Stomach (tissue), 8 donors: ENCODE measurements at regions not wholly inside any gene's neighbourhood (a gene's known extent, or its start where the extent isn't known, plus 50 kb on each side); places are given as distances from the start of the nearest gene placed in this dataset.

ENCODE experiments used
- DNase-seq, 2 donors: peaks; one replicate each; pipeline versions ENCODE4 v3.0.0 to v3.0.0-alpha.2; 2013 to 2019
- H3K27ac ChIP-seq, 5 donors: fragments of 200-600 bp in 4 of 5; sonication (generic) in 4 of 5; one replicate each; pipeline ENCODE4 v1.5.1; 2013 to 2019; ENCODE audit warnings: mild to moderate bottlenecking in 1 of 5, moderate library complexity in 1 of 5
- H3K27me3 ChIP-seq, 3 donors: fragments of 200-600 bp; sonication (generic); one replicate each; pipeline ENCODE4 v1.5.1; 2017 to 2019; ENCODE audit warnings: mixed run types in 1 of 3
- H3K36me3 ChIP-seq, 4 donors: fragments of 200-600 bp; sonication (generic); 1 replicate in 3 of 4; 2 replicates in 1 of 4; pipeline ENCODE4 v1.5.1; 2016 to 2019
- H3K4me1 ChIP-seq, 4 donors: fragments of 200-600 bp; sonication (generic); one replicate each; pipeline ENCODE4 v1.5.1; 2016 to 2019
- H3K4me3 ChIP-seq, 4 donors: fragments of 200-600 bp; sonication (generic) in 3 of 4; one replicate each; pipeline ENCODE4 v1.5.1; 2016 to 2019; ENCODE audit warnings: mild to moderate bottlenecking in 1 of 4
- H3K9me3 ChIP-seq, 4 donors: fragments of 200-600 bp; sonication (generic); one replicate each; pipeline ENCODE4 v1.5.1; 2016 to 2019
- EP300 ChIP-seq: sonication (generic); formaldehyde crosslinking; IDR thresholded peaks from one replicate; pipeline ENCODE4 v1.6.1; 2017; ENCODE audit warnings: antibody characterized with exemption
- POLR2A ChIP-seq, 4 donors: fragments of 450-650 bp; IDR thresholded peaks; one replicate each; pipeline ENCODE4 v1.6.1; 2016; ENCODE audit warnings: antibody characterized with exemption in 4 of 4, control low read depth in 2 of 4, mild to moderate bottlenecking in 1 of 4, moderate library complexity in 1 of 4
- POLR2AphosphoS5 ChIP-seq, 3 donors: sonication (generic); formaldehyde crosslinking; IDR thresholded peaks; one replicate each; pipeline ENCODE4 v1.6.1; 2016; ENCODE audit warnings: antibody characterized with exemption in 3 of 3
- WGBS, 5 donors: extraction: QIAGEN DNeasy Blood & Tissue Kit in 3 of 5; methylation state at CpG; one replicate each; pipeline versions ENCODE4 v1.1.5 to v1.1.7; 2013 to 2018; 5-methylcytosine and 5-hydroxymethylcytosine counted together
- intact Hi-C: fragments of 100-400 bp; cut with DNase I; formaldehyde crosslinking; loops from one replicate; pipeline ENCODE4 v1.15.1; 2023; ENCODE audit warnings: low total_unique reads
- TF ChIP-seq, protein P1 (sequence below), 7 experiments: fragments of 450-650 bp in 4 of 7; fragments of 200-600 bp in 3 of 7; sonication (generic) in 3 of 7; IDR thresholded peaks; one replicate each; pipeline ENCODE4 v1.5.1; 2016 to 2019; ENCODE audit warnings: antibody characterized with exemption in 7 of 7, control low read depth in 2 of 7, mild to moderate bottlenecking in 1 of 7
- donor health status: healthy with polysubstance abuse.
- donor health status: Bipolar disorder and iron deficiency.
- donor health status: healthy.

DNA sequence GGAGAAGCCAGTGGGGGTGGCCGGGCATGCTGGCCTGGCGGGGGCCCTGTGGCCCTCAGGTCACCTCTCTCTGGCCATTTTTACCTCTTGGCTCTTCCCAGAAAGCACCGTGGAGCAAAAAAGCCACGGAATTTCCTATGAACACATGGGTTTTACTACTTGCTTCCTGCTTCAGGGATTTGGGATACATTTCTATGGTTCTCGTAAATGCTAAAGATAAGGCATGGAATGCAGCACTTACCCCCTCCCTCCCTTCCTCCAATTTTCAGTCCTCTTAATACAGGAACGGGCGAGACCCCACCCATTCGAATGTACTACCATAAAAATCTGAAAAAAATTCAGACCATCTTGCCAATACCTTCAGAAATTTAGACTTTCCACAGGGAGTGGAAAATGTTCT, 279.7 kb downstream of the ARHGAP12 start:
- WGBS, 5 donors: 58 to 80% (median 75%) methylated on average over 8 of the region's 8 CpGs
- Histone ChIP-seq H3K27ac (peak overlapping the region in 2 of 5 donors; percentile 57 to 76), H3K27me3 (no peaks in the 10 kb centered on the region), H3K36me3 (no peaks in the 10 kb centered on the region), H3K4me1 (peaks cover 0 to 7% (median 0%) of the 10 kb centered on the region in 4 donors), H3K9me3 (no peaks in the 10 kb centered on the region), H3K4me3 (no peak overlapping the region)
- TF ChIP-seq POLR2A (IDR thresholded peaks at IDR 0.05) (no peak), POLR2AphosphoS5 (IDR thresholded peaks at IDR 0.05) (no peak), EP300 (no peak)
- TF ChIP-seq, protein P1, sequence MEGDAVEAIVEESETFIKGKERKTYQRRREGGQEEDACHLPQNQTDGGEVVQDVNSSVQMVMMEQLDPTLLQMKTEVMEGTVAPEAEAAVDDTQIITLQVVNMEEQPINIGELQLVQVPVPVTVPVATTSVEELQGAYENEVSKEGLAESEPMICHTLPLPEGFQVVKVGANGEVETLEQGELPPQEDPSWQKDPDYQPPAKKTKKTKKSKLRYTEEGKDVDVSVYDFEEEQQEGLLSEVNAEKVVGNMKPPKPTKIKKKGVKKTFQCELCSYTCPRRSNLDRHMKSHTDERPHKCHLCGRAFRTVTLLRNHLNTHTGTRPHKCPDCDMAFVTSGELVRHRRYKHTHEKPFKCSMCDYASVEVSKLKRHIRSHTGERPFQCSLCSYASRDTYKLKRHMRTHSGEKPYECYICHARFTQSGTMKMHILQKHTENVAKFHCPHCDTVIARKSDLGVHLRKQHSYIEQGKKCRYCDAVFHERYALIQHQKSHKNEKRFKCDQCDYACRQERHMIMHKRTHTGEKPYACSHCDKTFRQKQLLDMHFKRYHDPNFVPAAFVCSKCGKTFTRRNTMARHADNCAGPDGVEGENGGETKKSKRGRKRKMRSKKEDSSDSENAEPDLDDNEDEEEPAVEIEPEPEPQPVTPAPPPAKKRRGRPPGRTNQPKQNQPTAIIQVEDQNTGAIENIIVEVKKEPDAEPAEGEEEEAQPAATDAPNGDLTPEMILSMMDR (IDR thresholded peaks at IDR 0.05): no peak
- DNase-seq: no peak
- intact Hi-C loops: no loop called here

DNA sequence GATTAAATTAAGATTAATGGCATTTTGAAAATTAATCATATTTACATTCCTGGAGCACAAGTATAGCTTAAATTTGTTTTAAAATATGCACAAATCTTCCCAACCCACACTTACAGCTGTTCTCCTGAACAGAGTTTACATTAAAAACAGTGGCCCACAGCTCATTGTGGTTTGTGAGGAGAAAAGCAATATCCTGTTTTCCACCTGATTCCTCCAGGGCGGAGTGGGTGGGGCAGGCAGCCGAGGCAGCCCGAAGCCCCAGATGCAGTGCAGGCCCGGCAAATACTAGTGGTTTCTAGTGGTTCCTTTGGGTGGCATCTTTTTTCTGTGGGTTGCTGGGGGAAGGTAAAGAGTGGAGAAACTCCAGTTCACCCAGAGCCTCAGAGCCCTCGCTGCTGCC, 280.8 kb downstream of the ARHGAP12 start:
- Histone ChIP-seq H3K9me3 (no peaks in the 10 kb centered on the region), H3K36me3 (no peaks in the 10 kb centered on the region), H3K27me3 (no peaks in the 10 kb centered on the region), H3K27ac (no peak overlapping the region), H3K4me1 (peaks cover 0 to 7% (median 0%) of the 10 kb centered on the region in 4 donors), H3K4me3 (no peak overlapping the region)
- TF ChIP-seq, protein P1 (IDR thresholded peaks at IDR 0.05): no peak
- no peak for TF ChIP-seq POLR2A (IDR thresholded peaks at IDR 0.05)
- no peak for TF ChIP-seq POLR2AphosphoS5 (IDR thresholded peaks at IDR 0.05)
- no peak for TF ChIP-seq EP300
- DNase-seq: no peak
- intact Hi-C loops: no loop called here
- WGBS, 5 donors: 71 to 84% (median 78%) methylated on average over 5 of the region's 5 CpGs

DNA sequence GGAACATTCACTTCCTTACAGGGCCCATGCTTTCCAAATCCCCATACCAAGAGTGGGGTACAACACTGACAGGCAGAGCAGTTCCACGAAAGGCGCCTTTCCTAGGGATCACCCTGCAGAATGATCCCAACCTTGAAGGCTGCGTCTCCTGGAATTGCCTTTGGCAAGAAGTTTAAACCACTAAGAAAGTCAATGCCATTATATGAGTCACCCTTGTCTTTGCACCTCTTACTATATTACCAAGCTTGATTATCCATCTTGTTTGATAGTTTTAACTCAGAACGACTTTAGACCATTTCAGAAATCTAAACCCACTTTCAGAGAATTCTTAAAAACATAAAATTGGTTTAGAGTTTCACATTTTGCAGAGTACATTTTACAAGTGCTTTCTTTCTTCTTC, 282.1 kb downstream of the ARHGAP12 start:
- Histone ChIP-seq H3K4me3 (no peak overlapping the region), H3K27ac (no peak overlapping the region), H3K36me3 (no peaks in the 10 kb centered on the region), H3K4me1 (peaks cover 0 to 7% (median 0%) of the 10 kb centered on the region in 4 donors), H3K9me3 (no peaks in the 10 kb centered on the region), H3K27me3 (no peaks in the 10 kb centered on the region)
- intact Hi-C loops: no loop called here
- WGBS, 5 donors: 90 to 95% (median 93%) methylated on average over 4 of the region's 4 CpGs
- no peak for TF ChIP-seq POLR2AphosphoS5 (IDR thresholded peaks at IDR 0.05)
- TF ChIP-seq, protein P1 (IDR thresholded peaks at IDR 0.05): no peak
- TF ChIP-seq POLR2A (IDR thresholded peaks at IDR 0.05): no peak
- no peak for TF ChIP-seq EP300
- DNase-seq: no peak

DNA sequence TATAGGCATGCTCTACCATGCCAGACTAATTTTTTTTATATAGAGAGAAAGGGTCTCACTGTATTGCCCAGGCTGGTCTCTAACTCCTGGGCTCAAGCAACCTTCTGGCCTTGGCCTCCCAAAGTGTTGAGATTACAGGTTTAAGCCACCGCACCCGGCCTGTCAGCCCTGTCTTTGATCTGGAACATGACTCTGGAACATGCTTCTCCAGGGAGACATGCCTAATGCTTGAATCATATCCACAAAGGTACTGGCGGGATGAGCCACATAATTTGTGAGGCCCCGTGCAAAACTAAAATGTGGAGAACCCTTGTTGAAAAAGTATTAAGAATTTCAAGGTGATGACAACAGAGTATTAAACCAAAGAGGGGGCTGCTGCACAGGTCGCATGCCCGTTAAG, 282.8 kb downstream of the ARHGAP12 start:
- Histone ChIP-seq H3K4me3 (no peak overlapping the region), H3K27me3 (no peaks in the 10 kb centered on the region), H3K36me3 (no peaks in the 10 kb centered on the region), H3K4me1 (peaks cover 0 to 7% (median 0%) of the 10 kb centered on the region in 4 donors), H3K9me3 (no peaks in the 10 kb centered on the region), H3K27ac (no peak overlapping the region)
- no peak for DNase-seq
- TF ChIP-seq EP300 (no peak), POLR2A (IDR thresholded peaks at IDR 0.05) (no peak), POLR2AphosphoS5 (IDR thresholded peaks at IDR 0.05) (no peak)
- TF ChIP-seq, protein P1 (IDR thresholded peaks at IDR 0.05): no peak
- WGBS, 5 donors: 87 to 92% (median 88%) methylated on average over 6 of the region's 6 CpGs
- intact Hi-C loops: no loop called here
